SK-N-SH treated with all-trans-retinoic acid at 6 μM for 48 hours (cell line): ENCODE measurements at regions not wholly inside any gene's neighbourhood (a gene's known extent, or its start where the extent isn't known, plus 50 kb on each side); places are given as distances from the start of the nearest gene placed in this dataset.

Experiments
- ATAC-seq: fragments of 200-7000 bp; cut with Tn5 transposase; 3 replicates; pipeline ENCODE4 v1.9.1; 2020; ENCODE audit warnings: mild to moderate bottlenecking, moderate library complexity
- ARNTL ChIP-seq: fragments of 450-650 bp; formaldehyde crosslinking; IDR thresholded peaks from 2 replicates; pipeline ENCODE4 v1.5.0; 2020; ENCODE audit warnings: low read depth, mild to moderate bottlenecking, moderate library complexity, borderline replicate concordance
- BACH2 ChIP-seq: fragments of 250-450 bp; sonication (Bioruptor Pico); IDR thresholded peaks from 2 replicates; pipeline ENCODE4 v1.9.0; 2021; ENCODE audit warnings: mild to moderate bottlenecking, borderline replicate concordance
- CSDC2 ChIP-seq: fragments of 250-450 bp; sonication (Bioruptor Pico); IDR thresholded peaks from 2 replicates; pipeline ENCODE4 v1.5.0; 2020; ENCODE audit warnings: mild to moderate bottlenecking, moderate library complexity
- ESRRG ChIP-seq: fragments of 250-450 bp; sonication (Bioruptor Pico); IDR thresholded peaks from 2 replicates; pipeline ENCODE4 v1.6.1; 2021; ENCODE audit warnings: mild to moderate bottlenecking
- ISL1 ChIP-seq: fragments of 250-450 bp; sonication (Bioruptor Pico); IDR thresholded peaks from 2 replicates; pipeline ENCODE4 v2.1.2; 2022; ENCODE audit warnings: mild to moderate bottlenecking, moderate library complexity
- OSR1 ChIP-seq: fragments of 250-450 bp; sonication (Bioruptor Pico); IDR thresholded peaks from 2 replicates; pipeline ENCODE4 v1.8.0; 2022; ENCODE audit warnings: moderate library complexity, mild to moderate bottlenecking, inconsistent platforms
- PPARA ChIP-seq: fragments of 250-450 bp; sonication (Bioruptor Pico); IDR thresholded peaks from 2 replicates; pipeline ENCODE4 v1.5.0; 2020; ENCODE audit warnings: mild to moderate bottlenecking, borderline replicate concordance
- RARB ChIP-seq: fragments of 250-450 bp; sonication (Bioruptor Pico); IDR thresholded peaks from 2 replicates; pipeline ENCODE4 v1.8.0; 2021; ENCODE audit warnings: mild to moderate bottlenecking, moderate library complexity
- SNAI2 ChIP-seq: fragments of 250-450 bp; sonication (Bioruptor Pico); IDR thresholded peaks from 2 replicates; pipeline ENCODE4 v1.5.0; 2020; ENCODE audit warnings: mild to moderate bottlenecking, moderate library complexity
- TCF4 ChIP-seq: fragments of 250-450 bp; sonication (Bioruptor Pico); IDR thresholded peaks from 2 replicates; pipeline ENCODE4 v1.8.0; 2021; ENCODE audit warnings: mild to moderate bottlenecking, moderate library complexity, borderline replicate concordance
- TOX ChIP-seq: fragments of 250-450 bp; sonication (Bioruptor Pico); IDR thresholded peaks from 2 replicates; pipeline ENCODE4 v1.8.0; 2021; ENCODE audit warnings: mild to moderate bottlenecking, moderate library complexity, borderline replicate concordance
- ZC3H10 ChIP-seq: fragments of 250-450 bp; sonication (Bioruptor Pico); IDR thresholded peaks from 2 replicates; pipeline ENCODE4 v1.5.1; 2021; ENCODE audit warnings: mild to moderate bottlenecking, moderate library complexity
- ZFP3 ChIP-seq: fragments of 250-450 bp; sonication (Bioruptor Pico); IDR thresholded peaks from 2 replicates; pipeline ENCODE4 v1.5.0; 2020; ENCODE audit warnings: mild to moderate bottlenecking, moderate library complexity
- ZFP30 ChIP-seq: fragments of 450-650 bp; formaldehyde crosslinking; IDR thresholded peaks from 2 replicates; pipeline ENCODE4 v1.5.0; 2022; ENCODE audit warnings: mild to moderate bottlenecking, moderate library complexity
- ZNF565 ChIP-seq: fragments of 450-650 bp; formaldehyde crosslinking; conservative IDR thresholded peaks from 2 replicates; pipeline ENCODE4 v1.5.0; 2020; ENCODE audit warnings: low read depth, mild to moderate bottlenecking, moderate library complexity
- ZNF8 ChIP-seq: fragments of 450-650 bp; formaldehyde crosslinking; IDR thresholded peaks from 2 replicates; pipeline ENCODE4 v1.5.0; 2020; ENCODE audit warnings: mild to moderate bottlenecking, moderate library complexity
- TF ChIP-seq, protein P1 (sequence below): fragments of 250-450 bp; sonication (Bioruptor Pico); IDR thresholded peaks from 2 replicates; pipeline ENCODE4 v1.5.1; 2021; ENCODE audit warnings: mild to moderate bottlenecking, moderate library complexity
- TF ChIP-seq, protein P2 (sequence below): fragments of 250-450 bp; sonication (Bioruptor Pico); IDR thresholded peaks from 2 replicates; pipeline ENCODE4 v1.8.0; 2021; ENCODE audit warnings: low read depth, mild to moderate bottlenecking, moderate library complexity, borderline replicate concordance
- TF ChIP-seq, protein P3 (sequence below): fragments of 250-450 bp; sonication (Bioruptor Pico); IDR thresholded peaks from 2 replicates; pipeline ENCODE4 v1.5.0; 2020; ENCODE audit warnings: mild to moderate bottlenecking, moderate library complexity
- TF ChIP-seq, protein P4 (sequence below): fragments of 250-450 bp; sonication (Bioruptor Pico); IDR thresholded peaks from 2 replicates; pipeline ENCODE4 v1.8.0; 2020; ENCODE audit warnings: mild to moderate bottlenecking, moderate library complexity, borderline replicate concordance
- TF ChIP-seq, protein P5 (sequence below): fragments of 250-450 bp; sonication (Bioruptor Pico); IDR thresholded peaks from 2 replicates; pipeline ENCODE4 v1.5.1; 2020; ENCODE audit warnings: low read depth, mild to moderate bottlenecking, moderate library complexity

DNA sequence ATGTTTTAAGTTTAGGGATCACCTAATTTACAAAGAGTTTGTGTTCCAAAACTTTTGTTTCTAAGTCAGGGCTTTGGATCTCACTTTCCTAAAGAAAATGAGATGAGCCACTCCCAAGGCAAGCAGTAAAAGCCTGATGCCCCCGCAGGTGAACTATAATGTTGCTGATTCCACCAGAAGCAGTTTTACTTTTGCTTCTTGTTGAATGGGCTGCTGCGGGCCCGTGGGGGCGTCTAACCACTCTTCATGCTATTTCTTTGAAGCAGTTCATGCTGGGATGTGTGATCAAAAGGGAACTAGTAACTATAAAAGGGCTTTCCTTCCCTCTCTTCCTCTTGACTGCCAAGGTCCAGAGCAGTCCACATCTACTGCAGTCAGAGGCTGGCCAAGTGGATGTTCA, 118.7 kb upstream of the NEBL start:
- TF ChIP-seq, protein P1, sequence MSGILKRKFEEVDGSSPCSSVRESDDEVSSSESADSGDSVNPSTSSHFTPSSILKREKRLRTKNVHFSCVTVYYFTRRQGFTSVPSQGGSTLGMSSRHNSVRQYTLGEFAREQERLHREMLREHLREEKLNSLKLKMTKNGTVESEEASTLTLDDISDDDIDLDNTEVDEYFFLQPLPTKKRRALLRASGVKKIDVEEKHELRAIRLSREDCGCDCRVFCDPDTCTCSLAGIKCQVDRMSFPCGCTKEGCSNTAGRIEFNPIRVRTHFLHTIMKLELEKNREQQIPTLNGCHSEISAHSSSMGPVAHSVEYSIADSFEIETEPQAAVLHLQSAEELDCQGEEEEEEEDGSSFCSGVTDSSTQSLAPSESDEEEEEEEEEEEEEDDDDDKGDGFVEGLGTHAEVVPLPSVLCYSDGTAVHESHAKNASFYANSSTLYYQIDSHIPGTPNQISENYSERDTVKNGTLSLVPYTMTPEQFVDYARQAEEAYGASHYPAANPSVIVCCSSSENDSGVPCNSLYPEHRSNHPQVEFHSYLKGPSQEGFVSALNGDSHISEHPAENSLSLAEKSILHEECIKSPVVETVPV (CRISPR knock-in tag): no peak
- TF ChIP-seq ISL1 (CRISPR knock-in tag) (no peak), BACH2 (CRISPR knock-in tag) (no peak), CSDC2 (CRISPR knock-in tag) (no peak), ZC3H10 (CRISPR knock-in tag) (no peak), TOX (CRISPR knock-in tag) (no peak), TCF4 (CRISPR knock-in tag) (no peak), SNAI2 (no peak), ZNF8 (CRISPR knock-in tag) (no peak), PPARA (CRISPR knock-in tag) (no peak)
- TF ChIP-seq, protein P2, sequence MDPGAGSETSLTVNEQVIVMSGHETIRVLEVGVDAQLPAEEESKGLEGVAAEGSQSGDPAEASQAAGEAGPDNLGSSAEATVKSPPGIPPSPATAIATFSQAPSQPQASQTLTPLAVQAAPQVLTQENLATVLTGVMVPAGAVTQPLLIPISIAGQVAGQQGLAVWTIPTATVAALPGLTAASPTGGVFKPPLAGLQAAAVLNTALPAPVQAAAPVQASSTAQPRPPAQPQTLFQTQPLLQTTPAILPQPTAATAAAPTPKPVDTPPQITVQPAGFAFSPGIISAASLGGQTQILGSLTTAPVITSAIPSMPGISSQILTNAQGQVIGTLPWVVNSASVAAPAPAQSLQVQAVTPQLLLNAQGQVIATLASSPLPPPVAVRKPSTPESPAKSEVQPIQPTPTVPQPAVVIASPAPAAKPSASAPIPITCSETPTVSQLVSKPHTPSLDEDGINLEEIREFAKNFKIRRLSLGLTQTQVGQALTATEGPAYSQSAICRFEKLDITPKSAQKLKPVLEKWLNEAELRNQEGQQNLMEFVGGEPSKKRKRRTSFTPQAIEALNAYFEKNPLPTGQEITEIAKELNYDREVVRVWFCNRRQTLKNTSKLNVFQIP (CRISPR knock-in tag): no peak
- TF ChIP-seq, protein P3, sequence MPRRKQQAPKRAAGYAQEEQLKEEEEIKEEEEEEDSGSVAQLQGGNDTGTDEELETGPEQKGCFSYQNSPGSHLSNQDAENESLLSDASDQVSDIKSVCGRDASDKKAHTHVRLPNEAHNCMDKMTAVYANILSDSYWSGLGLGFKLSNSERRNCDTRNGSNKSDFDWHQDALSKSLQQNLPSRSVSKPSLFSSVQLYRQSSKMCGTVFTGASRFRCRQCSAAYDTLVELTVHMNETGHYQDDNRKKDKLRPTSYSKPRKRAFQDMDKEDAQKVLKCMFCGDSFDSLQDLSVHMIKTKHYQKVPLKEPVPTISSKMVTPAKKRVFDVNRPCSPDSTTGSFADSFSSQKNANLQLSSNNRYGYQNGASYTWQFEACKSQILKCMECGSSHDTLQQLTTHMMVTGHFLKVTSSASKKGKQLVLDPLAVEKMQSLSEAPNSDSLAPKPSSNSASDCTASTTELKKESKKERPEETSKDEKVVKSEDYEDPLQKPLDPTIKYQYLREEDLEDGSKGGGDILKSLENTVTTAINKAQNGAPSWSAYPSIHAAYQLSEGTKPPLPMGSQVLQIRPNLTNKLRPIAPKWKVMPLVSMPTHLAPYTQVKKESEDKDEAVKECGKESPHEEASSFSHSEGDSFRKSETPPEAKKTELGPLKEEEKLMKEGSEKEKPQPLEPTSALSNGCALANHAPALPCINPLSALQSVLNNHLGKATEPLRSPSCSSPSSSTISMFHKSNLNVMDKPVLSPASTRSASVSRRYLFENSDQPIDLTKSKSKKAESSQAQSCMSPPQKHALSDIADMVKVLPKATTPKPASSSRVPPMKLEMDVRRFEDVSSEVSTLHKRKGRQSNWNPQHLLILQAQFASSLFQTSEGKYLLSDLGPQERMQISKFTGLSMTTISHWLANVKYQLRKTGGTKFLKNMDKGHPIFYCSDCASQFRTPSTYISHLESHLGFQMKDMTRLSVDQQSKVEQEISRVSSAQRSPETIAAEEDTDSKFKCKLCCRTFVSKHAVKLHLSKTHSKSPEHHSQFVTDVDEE (CRISPR knock-in tag): no peak
- TF ChIP-seq, protein P4, sequence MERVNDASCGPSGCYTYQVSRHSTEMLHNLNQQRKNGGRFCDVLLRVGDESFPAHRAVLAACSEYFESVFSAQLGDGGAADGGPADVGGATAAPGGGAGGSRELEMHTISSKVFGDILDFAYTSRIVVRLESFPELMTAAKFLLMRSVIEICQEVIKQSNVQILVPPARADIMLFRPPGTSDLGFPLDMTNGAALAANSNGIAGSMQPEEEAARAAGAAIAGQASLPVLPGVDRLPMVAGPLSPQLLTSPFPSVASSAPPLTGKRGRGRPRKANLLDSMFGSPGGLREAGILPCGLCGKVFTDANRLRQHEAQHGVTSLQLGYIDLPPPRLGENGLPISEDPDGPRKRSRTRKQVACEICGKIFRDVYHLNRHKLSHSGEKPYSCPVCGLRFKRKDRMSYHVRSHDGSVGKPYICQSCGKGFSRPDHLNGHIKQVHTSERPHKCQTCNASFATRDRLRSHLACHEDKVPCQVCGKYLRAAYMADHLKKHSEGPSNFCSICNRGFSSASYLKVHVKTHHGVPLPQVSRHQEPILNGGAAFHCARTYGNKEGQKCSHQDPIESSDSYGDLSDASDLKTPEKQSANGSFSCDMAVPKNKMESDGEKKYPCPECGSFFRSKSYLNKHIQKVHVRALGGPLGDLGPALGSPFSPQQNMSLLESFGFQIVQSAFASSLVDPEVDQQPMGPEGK: no peak
- no peak for ATAC-seq

DNA sequence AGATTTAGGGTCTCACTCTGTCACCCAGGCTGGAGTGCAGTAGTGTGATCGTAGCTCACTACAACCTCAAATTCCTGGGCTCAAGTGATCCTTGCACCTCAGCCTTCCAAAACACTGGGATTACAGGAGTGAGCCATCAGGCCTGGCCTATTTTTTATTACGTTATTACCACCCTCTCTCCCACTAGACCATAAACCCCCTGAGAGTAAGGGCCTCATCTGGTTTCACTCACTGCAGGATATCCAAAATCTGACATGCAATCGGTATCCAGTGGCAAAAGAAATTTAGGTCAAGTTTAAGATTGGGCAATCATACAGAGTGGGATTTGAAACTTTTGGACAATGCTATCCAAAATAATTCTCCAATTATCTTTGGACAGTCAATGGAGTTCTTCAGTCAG, 117.0 kb upstream of the NEBL start:
- TF ChIP-seq ZNF8 (CRISPR knock-in tag): no peak
- ATAC-seq: no peak

DNA sequence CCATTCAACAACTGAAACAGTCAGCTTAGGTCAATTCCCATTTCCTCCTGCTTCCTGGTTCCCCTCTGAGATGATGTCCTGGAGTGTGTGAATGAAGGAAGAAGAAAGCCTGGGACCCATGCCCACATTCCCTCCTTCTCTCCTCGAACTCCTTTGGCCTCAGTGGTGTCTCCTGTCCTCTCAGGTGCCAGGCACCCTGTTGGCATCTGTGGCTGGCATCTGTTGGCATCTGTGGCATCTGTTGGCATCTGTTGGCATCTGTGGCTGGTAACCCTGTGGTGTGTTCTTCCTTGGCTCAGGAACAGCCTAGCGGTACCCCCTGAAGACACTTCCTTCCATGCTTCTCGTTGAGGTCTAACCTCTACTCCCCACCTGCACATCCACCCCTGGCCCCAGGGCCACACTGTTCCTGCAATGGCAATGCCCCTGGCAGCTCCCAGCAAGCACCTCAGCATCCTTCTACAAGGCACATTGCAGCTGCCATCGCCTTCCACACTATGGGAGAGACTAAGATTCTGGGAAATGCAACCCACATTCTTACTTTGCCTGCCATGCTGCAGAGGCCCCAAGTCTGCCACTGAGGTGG, 114.4 kb upstream of the NEBL start:
- ATAC-seq: no peak
- no peak for TF ChIP-seq OSR1 (CRISPR knock-in tag)
- TF ChIP-seq SNAI2: no peak
- no peak for TF ChIP-seq ZFP30
- no peak for TF ChIP-seq TCF4 (CRISPR knock-in tag)
- TF ChIP-seq ZC3H10 (CRISPR knock-in tag): no peak
- no peak for TF ChIP-seq ESRRG (CRISPR knock-in tag)
- no peak for TF ChIP-seq RARB
- TF ChIP-seq ARNTL (CRISPR knock-in tag): no peak
- no peak for TF ChIP-seq PPARA (CRISPR knock-in tag)
- TF ChIP-seq, protein P3 (CRISPR knock-in tag): no peak
- TF ChIP-seq, protein P5, sequence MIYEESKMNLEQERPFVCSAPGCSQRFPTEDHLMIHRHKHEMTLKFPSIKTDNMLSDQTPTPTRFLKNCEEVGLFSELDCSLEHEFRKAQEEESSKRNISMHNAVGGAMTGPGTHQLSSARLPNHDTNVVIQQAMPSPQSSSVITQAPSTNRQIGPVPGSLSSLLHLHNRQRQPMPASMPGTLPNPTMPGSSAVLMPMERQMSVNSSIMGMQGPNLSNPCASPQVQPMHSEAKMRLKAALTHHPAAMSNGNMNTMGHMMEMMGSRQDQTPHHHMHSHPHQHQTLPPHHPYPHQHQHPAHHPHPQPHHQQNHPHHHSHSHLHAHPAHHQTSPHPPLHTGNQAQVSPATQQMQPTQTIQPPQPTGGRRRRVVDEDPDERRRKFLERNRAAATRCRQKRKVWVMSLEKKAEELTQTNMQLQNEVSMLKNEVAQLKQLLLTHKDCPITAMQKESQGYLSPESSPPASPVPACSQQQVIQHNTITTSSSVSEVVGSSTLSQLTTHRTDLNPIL: no peak
- TF ChIP-seq BACH2 (CRISPR knock-in tag): no peak
- no peak for TF ChIP-seq CSDC2 (CRISPR knock-in tag)
- TF ChIP-seq, protein P2 (CRISPR knock-in tag): no peak
- TF ChIP-seq ZFP3: no peak
- no peak for TF ChIP-seq ZNF565 (CRISPR knock-in tag)
